IMR-90 (cell line): ENCODE measurements at regions not wholly inside any gene's neighbourhood (a gene's known extent, or its start where the extent isn't known, plus 50 kb on each side); places are given as distances from the start of the nearest gene placed in this dataset.

Experiments used
- ATAC-seq: fragments of 200-7000 bp; cut with Tn5 transposase; 2 replicates; pipeline ENCODE4 v1.9.1; 2020; ENCODE audit warnings: low read depth, mild to moderate bottlenecking, moderate library complexity
- BruUV-seq: library from RNA; stranded (reverse); fragments of 400-500 nt; replicated peaks from 2 replicates; lab custom pipeline; 2021; lab: Mats Ljungman, UMichigan
- CTCF ChIA-PET: fragments of 300-600 bp; formaldehyde crosslinking; extraction: SDS; loops from one replicate; lab custom pipeline; 2021; ENCODE audit warnings: antibody characterized with exemption; lab: Yijun Ruan, JAX
- POLR2A ChIA-PET: fragments of 300-600 bp; sonication (Branson Sonifier 250); formaldehyde crosslinking; loops from one replicate; lab custom pipeline; 2022; ENCODE audit warnings: antibody characterized with exemption; ENCODE audit not compliant: unreplicated experiment; lab: Charles Lee
- DNase-seq: peaks from one replicate; pipeline ENCODE4 v3.0.0; 2013
- H2AFZ ChIP-seq: replicated peaks from 2 replicates; pipeline ENCODE3; 2013; ENCODE audit warnings: low read length, mild to moderate bottlenecking; ENCODE audit not compliant: poor library complexity
- H2AK5ac ChIP-seq: 2 replicates; pipeline ENCODE4 v1.6.1; 2013; ENCODE audit warnings: low read depth, low read length, inconsistent platforms
- H2AK9ac ChIP-seq: replicated peaks from 2 replicates; pipeline ENCODE3; 2013; ENCODE audit warnings: mild to moderate bottlenecking, low read depth, low read length, moderate library complexity; ENCODE audit not compliant: poor library complexity
- H2BK120ac ChIP-seq: 2 replicates; pipeline ENCODE4 v1.6.1; 2013; ENCODE audit warnings: low read depth, low read length, inconsistent platforms
- H2BK15ac ChIP-seq: 3 replicates; pipeline ENCODE4 v1.6.1; 2013; ENCODE audit warnings: low read depth, low read length, inconsistent platforms
- H2BK20ac ChIP-seq: 2 replicates; pipeline ENCODE4 v1.6.1; 2013; ENCODE audit warnings: low read depth, mild to moderate bottlenecking, inconsistent platforms, low read length, moderate library complexity
- H2BK5ac ChIP-seq: 2 replicates; pipeline ENCODE4 v1.6.1; 2013; ENCODE audit warnings: mild to moderate bottlenecking, low read depth, low read length, inconsistent platforms; ENCODE audit not compliant: poor library complexity, severe bottlenecking
- H3K14ac ChIP-seq: replicated peaks from 2 replicates; pipeline ENCODE4 v1.6.1; 2013; ENCODE audit warnings: low read depth, low read length, inconsistent platforms
- H3K18ac ChIP-seq: 2 replicates; pipeline ENCODE4 v1.6.1; 2013; ENCODE audit warnings: low read depth, low read length, control low read depth
- H3K23ac ChIP-seq: 2 replicates; pipeline ENCODE4 v1.6.1; 2013; ENCODE audit warnings: low read depth, low read length, inconsistent platforms
- H3K27ac ChIP-seq: 2 replicates; pipeline ENCODE4 v1.5.1; 2013; ENCODE audit warnings: mild to moderate bottlenecking, control low read depth, low read length; ENCODE audit not compliant: insufficient read depth
- H3K27me3 ChIP-seq: 2 replicates; pipeline ENCODE4 v1.6.1; 2013; ENCODE audit warnings: low read length; ENCODE audit not compliant: control insufficient read depth, insufficient read depth
- H3K36me3 ChIP-seq: 2 replicates; pipeline ENCODE4 v1.6.1; 2013; ENCODE audit warnings: low read length, mixed read lengths; ENCODE audit not compliant: control insufficient read depth, insufficient read depth
- H3K4ac ChIP-seq: 2 replicates; pipeline ENCODE4 v1.6.1; 2013; ENCODE audit warnings: low read depth, low read length, inconsistent platforms
- H3K4me1 ChIP-seq: 2 replicates; pipeline ENCODE4 v1.6.1; 2013; ENCODE audit warnings: low read length, mixed read lengths; ENCODE audit not compliant: control insufficient read depth, insufficient read depth
- H3K4me2 ChIP-seq: 2 replicates; pipeline ENCODE4 v1.6.1; 2013; ENCODE audit warnings: low read depth, mild to moderate bottlenecking, control low read depth, low read length, moderate library complexity
- H3K4me3 ChIP-seq: 2 replicates; pipeline ENCODE4 v1.5.1; 2013; ENCODE audit warnings: low read depth, mild to moderate bottlenecking, control low read depth, low read length, moderate library complexity; ENCODE audit not compliant: insufficient read depth
- H3K56ac ChIP-seq: 2 replicates; pipeline ENCODE4 v1.6.1; 2013; ENCODE audit warnings: low read length, inconsistent platforms; ENCODE audit not compliant: insufficient read depth; ENCODE audit errors: extremely low read depth
- H3K79me1 ChIP-seq, 2 experiments: 2 replicates each; pipeline ENCODE4 v1.6.1; 2013; ENCODE audit warnings: low read length in 2 of 2, inconsistent platforms in 1 of 2, low read depth in 1 of 2
- H3K9ac ChIP-seq: 2 replicates; pipeline ENCODE4 v1.6.1; 2013; ENCODE audit warnings: low read depth, low read length, control low read depth
- H3K9me1 ChIP-seq: 2 replicates; pipeline ENCODE4 v1.6.1; 2013; ENCODE audit warnings: low read length, inconsistent platforms; ENCODE audit not compliant: insufficient read depth
- H3K9me3 ChIP-seq: 2 replicates; pipeline ENCODE4 v1.6.1; 2013; ENCODE audit warnings: low read length; ENCODE audit not compliant: control insufficient read depth, insufficient read depth
- H4K20me1 ChIP-seq: 2 replicates; pipeline ENCODE4 v1.6.1; 2013; ENCODE audit warnings: low read length, inconsistent platforms; ENCODE audit not compliant: insufficient read depth
- H4K5ac ChIP-seq: 2 replicates; pipeline ENCODE4 v1.6.1; 2013; ENCODE audit warnings: mild to moderate bottlenecking, low read depth, low read length, control low read depth
- H4K8ac ChIP-seq, 2 experiments: 2 replicates each; pipeline ENCODE4 v1.6.1; 2013; ENCODE audit warnings: low read depth in 2 of 2, low read length in 2 of 2, control low read depth in 1 of 2, inconsistent platforms in 1 of 2
- H4K91ac ChIP-seq: 2 replicates; pipeline ENCODE4 v1.6.1; 2013; ENCODE audit warnings: low read depth, low read length, inconsistent platforms; ENCODE audit not compliant: insufficient read depth
- BHLHE40 ChIP-seq: fragments of 150-350 bp; IDR thresholded peaks from 2 replicates; pipeline ENCODE4 v1.6.1; 2016; ENCODE audit warnings: mild to moderate bottlenecking, low read depth, low read length
- CEBPB ChIP-seq: IDR thresholded peaks from 2 replicates; pipeline ENCODE4 v1.6.1; 2012; ENCODE audit warnings: low read depth, low read length, improper control_type of control experiment
- CHD1 ChIP-seq: IDR thresholded peaks from 2 replicates; pipeline ENCODE4 v1.6.1; 2012; ENCODE audit warnings: low read depth, low read length, improper control_type of control experiment
- CTCF ChIP-seq: conservative IDR thresholded peaks from 2 replicates; pipeline ENCODE4 v1.5.1; 2012; ENCODE audit warnings: mild to moderate bottlenecking, low read depth, low read length, improper control_type of control experiment
- ELK1 ChIP-seq: fragments of 150-350 bp; IDR thresholded peaks from 2 replicates; pipeline ENCODE4 v1.6.1; 2016; ENCODE audit warnings: low read depth, mild to moderate bottlenecking, low read length, moderate library complexity, borderline replicate concordance
- FOS ChIP-seq: fragments of 150-350 bp; IDR thresholded peaks from 2 replicates; pipeline ENCODE4 v1.6.1; 2016; ENCODE audit warnings: low read depth, low read length
- MAFK ChIP-seq: IDR thresholded peaks from 2 replicates; pipeline ENCODE4 v1.6.1; 2012; ENCODE audit warnings: low read depth, low read length, improper control_type of control experiment
- MAZ ChIP-seq: IDR thresholded peaks from 2 replicates; pipeline ENCODE4 v1.6.1; 2012; ENCODE audit warnings: low read depth, mild to moderate bottlenecking, low read length, improper control_type of control experiment, moderate library complexity, borderline replicate concordance
- MXI1 ChIP-seq: IDR thresholded peaks from 2 replicates; pipeline ENCODE4 v1.6.1; 2012; ENCODE audit warnings: low read depth, mild to moderate bottlenecking, low read length, moderate library complexity, borderline replicate concordance
- NFE2L2 ChIP-seq: fragments of 150-350 bp; IDR thresholded peaks from 2 replicates; pipeline ENCODE4 v1.6.1; 2016; ENCODE audit warnings: low read depth, mild to moderate bottlenecking, low read length
- POLR2A ChIP-seq: IDR thresholded peaks from 2 replicates; pipeline ENCODE4 v1.6.1; 2012; ENCODE audit warnings: mild to moderate bottlenecking, low read depth, low read length
- RAD21 ChIP-seq: IDR thresholded peaks from 2 replicates; pipeline ENCODE4 v1.6.1; 2012; ENCODE audit warnings: low read length, improper control_type of control experiment
- RCOR1 ChIP-seq: IDR thresholded peaks from 2 replicates; pipeline ENCODE4 v1.6.1; 2012; ENCODE audit warnings: mild to moderate bottlenecking, low read length, improper control_type of control experiment; ENCODE audit not compliant: insufficient replicate concordance
- RFX5 ChIP-seq: IDR thresholded peaks from 2 replicates; pipeline ENCODE4 v1.8.0; 2012; ENCODE audit warnings: low read depth, mild to moderate bottlenecking, low read length, moderate library complexity
- SMC3 ChIP-seq: fragments of 150-350 bp; IDR thresholded peaks from 2 replicates; pipeline ENCODE4 v1.6.1; 2016; ENCODE audit warnings: low read depth, mild to moderate bottlenecking, antibody characterized with exemption, low read length, moderate library complexity
- USF2 ChIP-seq: fragments of 150-350 bp; IDR thresholded peaks from 2 replicates; pipeline ENCODE4 v1.6.1; 2017; ENCODE audit warnings: mild to moderate bottlenecking, antibody characterized with exemption, low read length, low read depth
- WGBS, 2 experiments: methylation state at CpG; one replicate each; pipeline versions ENCODE4 v1.1.5 to v1.1.7; 2013; ENCODE audit warnings: missing lambda C conversion rate in 2 of 2; ENCODE audit not compliant: insufficient read length in 1 of 2; ENCODE audit errors: extremely low coverage in 2 of 2; 5-methylcytosine and 5-hydroxymethylcytosine counted together
- dilution Hi-C: fragments of 300-500 bp; cut with HindIII; formaldehyde crosslinking; loops from one replicate; pipeline ENCODE4 v1.14.3; 2018; ENCODE audit warnings: low sequenced_read_pairs; ENCODE audit not compliant: unreplicated experiment
- in situ Hi-C: fragments of 300-500 bp; cut with MboI; formaldehyde crosslinking; loops from 3 replicates; pipeline ENCODE4 v1.14.3; 2019; ENCODE audit warnings: low sequenced_read_pairs, inconsistent platforms, mixed read lengths
- intact Hi-C: fragments of 100-400 bp; cut with micrococcal nuclease; formaldehyde crosslinking; loops from 2 replicates; pipeline ENCODE4 v1.10.0; 2022

- WGBS, 2 experiments = no CpG with 5 or more reads among the region's 1 CpG
Measured at GRCh38 chr6:54776891-54777290, 69.7 kb upstream of the FAM83B start.

More at GRCh38 chr6:54776891-54777290, 69.7 kb upstream of the FAM83B start:
- no peak overlapping the region for H2BK5ac ChIP-seq
- no peak for TF ChIP-seq SMC3
- TF ChIP-seq POLR2A = no peak
- TF ChIP-seq CHD1 = no peak
- TF ChIP-seq RAD21 = no peak
- TF ChIP-seq FOS = no peak
- no peak for TF ChIP-seq RFX5
- TF ChIP-seq BHLHE40 = no peak
- no peak for TF ChIP-seq RCOR1
- TF ChIP-seq MAZ = no peak
- TF ChIP-seq NFE2L2 = no peak
- no peak for TF ChIP-seq CEBPB
- no peak for TF ChIP-seq MXI1
- no peak for TF ChIP-seq ELK1
- TF ChIP-seq USF2 = no peak
- no peak for TF ChIP-seq CTCF
- TF ChIP-seq MAFK = no peak
- no peaks in the 10 kb centered on the region for H3K79me1 ChIP-seq
- BruUV-seq = no TSS peak
- H4K20me1 ChIP-seq = no peaks in the 10 kb centered on the region
- H3K18ac ChIP-seq = no peak overlapping the region
- H2AK9ac ChIP-seq = no peak overlapping the region
- no peak overlapping the region for H3K4ac ChIP-seq
- H3K36me3 ChIP-seq = no peaks in the 10 kb centered on the region
- dilution Hi-C loops = no loop called here
- no peaks in the 10 kb centered on the region for H3K9me3 ChIP-seq
- H3K14ac ChIP-seq = no peak overlapping the region
- POLR2A ChIA-PET = no interaction called here
- H3K9ac ChIP-seq = no peak overlapping the region
- CTCF ChIA-PET = no interaction called here
- no peak overlapping the region for H3K27ac ChIP-seq
- H2AFZ ChIP-seq = no peak overlapping the region
- H3K27me3 ChIP-seq = no peaks in the 10 kb centered on the region
- no peak overlapping the region for H2BK15ac ChIP-seq
- intact Hi-C loops = no loop called here
- H3K23ac ChIP-seq = no peak overlapping the region
- in situ Hi-C loops = no loop called here
- no peak overlapping the region for H3K56ac ChIP-seq
- H2AK5ac ChIP-seq = no peak overlapping the region
- H4K5ac ChIP-seq = no peak overlapping the region
- no peak overlapping the region for H3K4me2 ChIP-seq
- H4K91ac ChIP-seq = no peak overlapping the region
- H4K8ac ChIP-seq = no peak overlapping the region
- no peak overlapping the region for H2BK120ac ChIP-seq
- DNase-seq = no peak
- no peaks in the 10 kb centered on the region for H3K4me1 ChIP-seq
- ATAC-seq = no peak
- no peaks in the 10 kb centered on the region for H3K9me1 ChIP-seq
- H3K4me3 ChIP-seq = no peak overlapping the region
- no peak overlapping the region for H2BK20ac ChIP-seq
